Gastrocnemius medialis (tissue), 4 donors: ENCODE measurements at regions not wholly inside any gene's neighbourhood (a gene's known extent, or its start where the extent isn't known, plus 50 kb on each side); places are given as distances from the start of the nearest gene placed in this dataset.
"Not testable (repeated sequence)": the region's sequence is repeated elsewhere in the genome, so short reads cannot be mapped to it uniquely, and the experiment has no call there.

ENCODE experiments used
- CTCF ChIP-seq, 5 experiments: fragments of 450-650 bp in 3 of 5; fragments of 200-600 bp in 2 of 5; sonication (generic) in 2 of 5; IDR thresholded peaks in 4 of 5; conservative IDR thresholded peaks in 1 of 5; 1 replicate in 4 of 5; 2 replicates in 1 of 5; pipeline ENCODE4 v1.5.1; 2016 to 2019; ENCODE audit warnings: antibody characterized with exemption in 5 of 5, mild to moderate bottlenecking in 3 of 5, moderate library complexity in 3 of 5
- POLR2A ChIP-seq, 2 donors: fragments of 450-650 bp; IDR thresholded peaks; one replicate each; pipeline ENCODE4 v1.6.1; 2017; ENCODE audit warnings: antibody characterized with exemption in 2 of 2, mild to moderate bottlenecking in 2 of 2, moderate library complexity in 2 of 2

- TF ChIP-seq CTCF (IDR thresholded peaks at IDR 0.05 in 4 of 5, conservative IDR thresholded peaks at IDR 0.05 in 1 of 5); POLR2A (IDR thresholded peaks at IDR 0.05): not testable (repeated sequence)
Observed at GRCh38 chr10:38330306-38330705, 236.2 kb downstream of the ZNF37A start.
